ENCODE measurements at regions not wholly inside any gene's neighbourhood (a gene's known extent, or its start where the extent isn't known, plus 50 kb on each side); places are given as distances from the start of the nearest gene placed in this dataset.

DNA sequence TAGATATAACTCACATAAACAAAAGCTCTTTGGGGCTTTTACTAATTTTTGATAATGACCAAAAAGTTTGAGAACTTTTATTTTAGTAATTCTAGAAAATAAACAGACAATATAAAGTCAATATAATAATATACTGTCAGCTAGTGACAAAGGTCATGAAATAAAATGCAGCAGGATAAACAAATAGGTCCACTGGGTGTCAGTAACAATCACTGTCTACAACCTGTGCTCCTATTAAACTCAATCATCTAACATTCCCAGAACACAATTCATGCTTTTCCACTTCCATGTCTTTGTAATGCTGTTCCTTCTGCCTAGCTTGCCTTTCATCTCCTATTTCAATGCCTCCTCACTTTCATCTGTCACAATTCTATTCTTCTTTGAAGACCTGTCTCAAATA lies 186.1 kb downstream of the GIPC2 start:
- TF ChIP-seq, protein P1, sequence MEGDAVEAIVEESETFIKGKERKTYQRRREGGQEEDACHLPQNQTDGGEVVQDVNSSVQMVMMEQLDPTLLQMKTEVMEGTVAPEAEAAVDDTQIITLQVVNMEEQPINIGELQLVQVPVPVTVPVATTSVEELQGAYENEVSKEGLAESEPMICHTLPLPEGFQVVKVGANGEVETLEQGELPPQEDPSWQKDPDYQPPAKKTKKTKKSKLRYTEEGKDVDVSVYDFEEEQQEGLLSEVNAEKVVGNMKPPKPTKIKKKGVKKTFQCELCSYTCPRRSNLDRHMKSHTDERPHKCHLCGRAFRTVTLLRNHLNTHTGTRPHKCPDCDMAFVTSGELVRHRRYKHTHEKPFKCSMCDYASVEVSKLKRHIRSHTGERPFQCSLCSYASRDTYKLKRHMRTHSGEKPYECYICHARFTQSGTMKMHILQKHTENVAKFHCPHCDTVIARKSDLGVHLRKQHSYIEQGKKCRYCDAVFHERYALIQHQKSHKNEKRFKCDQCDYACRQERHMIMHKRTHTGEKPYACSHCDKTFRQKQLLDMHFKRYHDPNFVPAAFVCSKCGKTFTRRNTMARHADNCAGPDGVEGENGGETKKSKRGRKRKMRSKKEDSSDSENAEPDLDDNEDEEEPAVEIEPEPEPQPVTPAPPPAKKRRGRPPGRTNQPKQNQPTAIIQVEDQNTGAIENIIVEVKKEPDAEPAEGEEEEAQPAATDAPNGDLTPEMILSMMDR (IDR thresholded peaks at IDR 0.05), result no peak
- TF ChIP-seq POLR2A (IDR thresholded peaks at IDR 0.05), result no peak
